Left lung (tissue), 4 donors: ENCODE measurements at regions not wholly inside any gene's neighbourhood (a gene's known extent, or its start where the extent isn't known, plus 50 kb on each side); places are given as distances from the start of the nearest gene placed in this dataset.

Source experiments
- ATAC-seq: fragments of 200-7000 bp; cut with Tn5 transposase; one replicate; pipeline ENCODE4 v1.9.1; 2020; ENCODE audit warnings: moderate library complexity
- DNase-seq, 4 donors: peaks; one replicate each; pipeline ENCODE4 v3.0.0-alpha.2; 2013 to 2020
- H3K27ac ChIP-seq, 2 donors: fragments of 200-600 bp; sonication (generic) in 1 of 2; one replicate each; pipeline versions ENCODE4 v1.5.0 to v1.8.0; 2020 to 2021
- H3K27me3 ChIP-seq, 2 donors: fragments of 200-600 bp; sonication (generic) in 1 of 2; one replicate each; pipeline versions ENCODE4 v1.5.0 to v1.8.0; 2020 to 2021
- H3K36me3 ChIP-seq, 2 donors: fragments of 200-600 bp; sonication (generic) in 1 of 2; one replicate each; pipeline versions ENCODE4 v1.5.0 to v1.8.0; 2020 to 2021
- H3K4me1 ChIP-seq, 2 donors: fragments of 200-600 bp; one replicate each; pipeline ENCODE4 v1.8.0; 2021
- H3K4me3 ChIP-seq, 2 donors: fragments of 200-600 bp; sonication (generic) in 1 of 2; one replicate each; pipeline versions ENCODE4 v1.5.0 to v1.8.0; 2020 to 2021; ENCODE audit warnings: mild to moderate bottlenecking in 1 of 2
- H3K9me3 ChIP-seq, 2 donors: fragments of 200-600 bp; sonication (generic) in 1 of 2; one replicate each; pipeline versions ENCODE4 v1.5.0 to v1.8.0; 2020 to 2021
- intact Hi-C, 2 donors: fragments of 100-400 bp; cut with DNase I; formaldehyde crosslinking; loops; one replicate each; pipeline versions ENCODE4 v1.11.2 to v1.14.2; 2022
- TF ChIP-seq, protein P1 (sequence below), 2 donors: fragments of 200-600 bp; sonication (generic) in 1 of 2; IDR thresholded peaks; one replicate each; pipeline versions ENCODE4 v1.5.0 to v1.8.0; 2021; ENCODE audit warnings: antibody characterized with exemption in 2 of 2
- donor health status: DM: no; HTN: yes; CAD: no.
- donor health status: DM: no; HTN: no; CAD: no.

- Histone ChIP-seq H3K4me1 (no peaks in the 10 kb centered on the region), H3K4me3 (no peak overlapping the region), H3K9me3 (peaks cover 0 to 1% of the 10 kb centered on the region in 2 donors), H3K36me3 (no peaks in the 10 kb centered on the region), H3K27me3 (no peaks in the 10 kb centered on the region), H3K27ac (no peak overlapping the region)
- TF ChIP-seq, protein P1, sequence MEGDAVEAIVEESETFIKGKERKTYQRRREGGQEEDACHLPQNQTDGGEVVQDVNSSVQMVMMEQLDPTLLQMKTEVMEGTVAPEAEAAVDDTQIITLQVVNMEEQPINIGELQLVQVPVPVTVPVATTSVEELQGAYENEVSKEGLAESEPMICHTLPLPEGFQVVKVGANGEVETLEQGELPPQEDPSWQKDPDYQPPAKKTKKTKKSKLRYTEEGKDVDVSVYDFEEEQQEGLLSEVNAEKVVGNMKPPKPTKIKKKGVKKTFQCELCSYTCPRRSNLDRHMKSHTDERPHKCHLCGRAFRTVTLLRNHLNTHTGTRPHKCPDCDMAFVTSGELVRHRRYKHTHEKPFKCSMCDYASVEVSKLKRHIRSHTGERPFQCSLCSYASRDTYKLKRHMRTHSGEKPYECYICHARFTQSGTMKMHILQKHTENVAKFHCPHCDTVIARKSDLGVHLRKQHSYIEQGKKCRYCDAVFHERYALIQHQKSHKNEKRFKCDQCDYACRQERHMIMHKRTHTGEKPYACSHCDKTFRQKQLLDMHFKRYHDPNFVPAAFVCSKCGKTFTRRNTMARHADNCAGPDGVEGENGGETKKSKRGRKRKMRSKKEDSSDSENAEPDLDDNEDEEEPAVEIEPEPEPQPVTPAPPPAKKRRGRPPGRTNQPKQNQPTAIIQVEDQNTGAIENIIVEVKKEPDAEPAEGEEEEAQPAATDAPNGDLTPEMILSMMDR (IDR thresholded peaks at IDR 0.05), result no peak
- intact Hi-C loops, result no loop called here
- DNase-seq (no peak), ATAC-seq (no peak)
Measured at GRCh38 chr6:63446405-63446804, 125.9 kb upstream of the LOC128125822 start.

DNA sequence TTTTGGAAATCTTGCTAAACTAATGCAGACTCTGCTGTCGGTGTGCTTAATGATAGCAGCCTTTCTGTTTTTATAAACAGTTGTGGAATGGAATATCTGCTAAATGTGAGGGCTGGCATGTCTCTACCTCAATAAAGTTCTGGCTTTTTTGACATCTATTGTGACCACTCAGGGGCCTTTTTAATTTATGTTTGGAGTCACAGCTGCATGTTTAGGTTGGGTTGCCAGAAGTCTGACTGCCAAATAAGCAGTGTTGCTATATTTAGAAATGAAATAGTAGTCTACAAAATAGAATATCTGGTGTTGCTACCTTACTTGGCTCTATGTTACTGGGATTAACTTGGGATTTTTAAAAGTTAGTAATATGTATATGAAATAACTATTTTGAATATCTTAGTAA is 125.1 kb upstream of the LOC128125822 start:
- Histone ChIP-seq H3K4me3 (no peak overlapping the region), H3K9me3 (peaks cover 0 to 1% of the 10 kb centered on the region in 2 donors), H3K27me3 (no peaks in the 10 kb centered on the region), H3K4me1 (no peaks in the 10 kb centered on the region), H3K27ac (no peak overlapping the region), H3K36me3 (no peaks in the 10 kb centered on the region)
- ATAC-seq (no peak), DNase-seq (no peak)
- intact Hi-C loops, result no loop called here
- TF ChIP-seq, protein P1 (IDR thresholded peaks at IDR 0.05), result no peak

DNA sequence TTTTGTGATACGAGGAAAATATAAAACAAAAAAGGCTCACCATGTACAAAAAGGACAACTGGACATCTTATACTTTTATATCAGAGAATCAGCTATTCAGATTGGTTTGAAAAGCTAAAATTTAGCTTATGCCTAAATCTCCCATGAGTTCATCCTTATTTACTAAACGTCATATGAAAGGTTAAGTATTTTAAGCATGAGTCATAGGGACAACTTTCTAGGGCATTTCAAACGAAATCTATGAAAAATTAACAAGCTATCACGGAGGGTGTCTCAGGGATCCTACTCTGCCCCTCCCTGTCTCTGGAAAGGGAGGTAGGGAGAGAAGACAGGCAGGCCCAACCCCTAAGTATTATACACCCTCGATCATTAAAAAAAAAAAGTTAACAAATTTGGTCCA is 124.1 kb upstream of the LOC128125822 start:
- Histone ChIP-seq H3K27ac (no peak overlapping the region), H3K4me1 (no peaks in the 10 kb centered on the region), H3K36me3 (no peaks in the 10 kb centered on the region), H3K27me3 (no peaks in the 10 kb centered on the region), H3K9me3 (no peaks in the 10 kb centered on the region), H3K4me3 (no peak overlapping the region)
- DNase-seq, result no peak
- ATAC-seq, result no peak
- TF ChIP-seq, protein P1 (IDR thresholded peaks at IDR 0.05), result no peak
- intact Hi-C loops, result no loop called here

DNA sequence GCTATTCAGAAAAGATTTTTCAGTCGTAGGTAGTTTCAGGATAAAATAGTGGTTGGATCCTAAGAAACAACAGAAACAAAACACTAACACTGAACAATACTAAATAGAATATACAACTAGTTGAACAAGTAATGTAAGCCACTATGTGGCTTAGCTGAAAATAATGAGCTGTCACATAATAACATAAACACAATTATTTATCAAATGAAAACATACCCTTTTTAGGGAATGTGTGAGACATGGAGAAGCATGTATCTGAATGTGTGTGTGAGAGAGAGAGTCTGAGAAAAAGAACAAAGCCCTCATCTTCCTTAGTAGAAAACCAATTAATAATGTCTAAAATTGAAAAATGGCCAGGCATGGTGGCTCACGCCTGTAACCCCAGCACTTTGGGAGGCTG is 122.6 kb upstream of the LOC128125822 start:
- Histone ChIP-seq H3K9me3 (no peaks in the 10 kb centered on the region), H3K27ac (no peak overlapping the region), H3K4me3 (no peak overlapping the region), H3K27me3 (no peaks in the 10 kb centered on the region), H3K4me1 (no peaks in the 10 kb centered on the region), H3K36me3 (no peaks in the 10 kb centered on the region)
- ATAC-seq (no peak), DNase-seq (no peak)
- intact Hi-C loops, result no loop called here
- TF ChIP-seq, protein P1 (IDR thresholded peaks at IDR 0.05), result no peak

DNA sequence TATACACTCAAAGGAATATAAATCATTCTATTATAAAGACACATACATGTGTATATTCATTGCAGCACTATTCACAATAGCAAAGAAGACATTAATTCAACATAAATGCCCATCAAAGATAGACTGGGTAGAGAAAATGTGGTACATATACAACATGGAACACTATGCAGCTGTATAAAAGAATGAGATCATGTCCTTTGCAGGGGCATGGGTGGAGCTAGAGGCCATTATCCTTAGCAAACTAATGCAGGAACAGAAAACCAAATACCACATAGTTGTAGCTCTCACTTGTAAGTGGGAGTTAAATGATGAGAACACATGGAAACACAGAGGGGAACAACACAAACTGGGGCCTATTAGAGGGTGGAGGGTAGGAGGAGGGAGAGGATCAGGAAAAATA is 121.0 kb upstream of the LOC128125822 start:
- Histone ChIP-seq H3K9me3 (no peaks in the 10 kb centered on the region), H3K27me3 (no peaks in the 10 kb centered on the region), H3K36me3 (no peaks in the 10 kb centered on the region), H3K4me3 (no peak overlapping the region), H3K27ac (no peak overlapping the region), H3K4me1 (no peaks in the 10 kb centered on the region)
- ATAC-seq (no peak), DNase-seq (no peak)
- intact Hi-C loops, result no loop called here
- TF ChIP-seq, protein P1 (IDR thresholded peaks at IDR 0.05), result no peak
